ENCODE measurements at regions not wholly inside any gene's neighbourhood (a gene's known extent, or its start where the extent isn't known, plus 50 kb on each side); places are given as distances from the start of the nearest gene placed in this dataset.

GRCh38 chr2:19671311-19671710 lies 230.5 kb downstream of the TTC32 start:
- TF ChIP-seq, protein P1, sequence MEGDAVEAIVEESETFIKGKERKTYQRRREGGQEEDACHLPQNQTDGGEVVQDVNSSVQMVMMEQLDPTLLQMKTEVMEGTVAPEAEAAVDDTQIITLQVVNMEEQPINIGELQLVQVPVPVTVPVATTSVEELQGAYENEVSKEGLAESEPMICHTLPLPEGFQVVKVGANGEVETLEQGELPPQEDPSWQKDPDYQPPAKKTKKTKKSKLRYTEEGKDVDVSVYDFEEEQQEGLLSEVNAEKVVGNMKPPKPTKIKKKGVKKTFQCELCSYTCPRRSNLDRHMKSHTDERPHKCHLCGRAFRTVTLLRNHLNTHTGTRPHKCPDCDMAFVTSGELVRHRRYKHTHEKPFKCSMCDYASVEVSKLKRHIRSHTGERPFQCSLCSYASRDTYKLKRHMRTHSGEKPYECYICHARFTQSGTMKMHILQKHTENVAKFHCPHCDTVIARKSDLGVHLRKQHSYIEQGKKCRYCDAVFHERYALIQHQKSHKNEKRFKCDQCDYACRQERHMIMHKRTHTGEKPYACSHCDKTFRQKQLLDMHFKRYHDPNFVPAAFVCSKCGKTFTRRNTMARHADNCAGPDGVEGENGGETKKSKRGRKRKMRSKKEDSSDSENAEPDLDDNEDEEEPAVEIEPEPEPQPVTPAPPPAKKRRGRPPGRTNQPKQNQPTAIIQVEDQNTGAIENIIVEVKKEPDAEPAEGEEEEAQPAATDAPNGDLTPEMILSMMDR (IDR thresholded peaks at IDR 0.05; ENCODE audit: low read depth, low read length), result no peak
- TF ChIP-seq POLR2A (IDR thresholded peaks at IDR 0.05; ENCODE audit: extremely low read depth, insufficient read length) (no peak), MYC (IDR thresholded peaks at IDR 0.05; ENCODE audit: low read depth, low read length) (no peak)
- TF ChIP-seq, protein P2, sequence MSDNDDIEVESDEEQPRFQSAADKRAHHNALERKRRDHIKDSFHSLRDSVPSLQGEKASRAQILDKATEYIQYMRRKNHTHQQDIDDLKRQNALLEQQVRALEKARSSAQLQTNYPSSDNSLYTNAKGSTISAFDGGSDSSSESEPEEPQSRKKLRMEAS (IDR thresholded peaks at IDR 0.05; ENCODE audit: low read depth, low read length), result no peak
- H3K4me3 ChIP-seq (ENCODE audit: low read depth, low read length), result no peak overlapping the region
- no peak for DNase-seq (ENCODE audit: low read depth)

- no peak overlapping the region for H3K4me3 ChIP-seq (ENCODE audit: low read depth, low read length)
- no peak for DNase-seq (ENCODE audit: low read depth)
- TF ChIP-seq, protein P1 (IDR thresholded peaks at IDR 0.05; ENCODE audit: low read depth, low read length), result no peak
- no peak for TF ChIP-seq MYC (IDR thresholded peaks at IDR 0.05; ENCODE audit: low read depth, low read length)
- no peak for TF ChIP-seq POLR2A (IDR thresholded peaks at IDR 0.05; ENCODE audit: extremely low read depth, insufficient read length)
- TF ChIP-seq, protein P2 (IDR thresholded peaks at IDR 0.05; ENCODE audit: low read depth, low read length), result no peak
Observed at GRCh38 chr2:19670303-19670702, 231.5 kb downstream of the TTC32 start.

DNA sequence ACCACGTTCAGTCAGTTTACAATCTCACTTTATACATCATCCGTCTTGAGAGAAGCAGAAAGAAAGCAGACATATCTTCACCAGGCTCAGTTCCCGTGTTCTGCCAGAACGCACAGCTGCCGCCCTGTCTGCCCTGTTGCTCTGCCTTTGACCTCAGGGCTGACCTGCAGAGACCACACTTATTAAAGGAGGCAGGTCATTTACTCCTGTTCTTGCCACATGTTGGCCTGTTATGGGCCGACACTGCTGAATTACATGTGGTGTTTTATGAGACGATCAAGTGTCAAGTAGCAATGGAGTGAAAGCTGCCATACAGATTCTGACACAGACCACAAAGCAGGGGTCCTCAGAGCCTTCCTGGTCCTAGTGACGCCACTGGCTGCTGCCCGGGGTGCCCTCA lies 232.2 kb downstream of the TTC32 start:
- TF ChIP-seq, protein P1 (IDR thresholded peaks at IDR 0.05; ENCODE audit: low read depth, low read length), result no peak
- TF ChIP-seq MYC (IDR thresholded peaks at IDR 0.05; ENCODE audit: low read depth, low read length), result no peak
- TF ChIP-seq POLR2A (IDR thresholded peaks at IDR 0.05; ENCODE audit: extremely low read depth, insufficient read length), result no peak
- TF ChIP-seq, protein P2 (IDR thresholded peaks at IDR 0.05; ENCODE audit: low read depth, low read length), result no peak
- DNase-seq (ENCODE audit: low read depth), result no peak
- H3K4me3 ChIP-seq (ENCODE audit: low read depth, low read length), result no peak overlapping the region

- H3K4me3 ChIP-seq (ENCODE audit: low read depth, low read length), result no peak overlapping the region
- no peak for DNase-seq (ENCODE audit: low read depth)
- TF ChIP-seq, protein P2 (IDR thresholded peaks at IDR 0.05; ENCODE audit: low read depth, low read length), result no peak
- TF ChIP-seq, protein P1 (IDR thresholded peaks at IDR 0.05; ENCODE audit: low read depth, low read length), result no peak
- TF ChIP-seq POLR2A (IDR thresholded peaks at IDR 0.05; ENCODE audit: extremely low read depth, insufficient read length), result no peak
- no peak for TF ChIP-seq MYC (IDR thresholded peaks at IDR 0.05; ENCODE audit: low read depth, low read length)
Observed at GRCh38 chr2:19669126-19669525, 232.7 kb downstream of the TTC32 start.

GRCh38 chr2:19667536-19667949 lies 234.2 kb downstream of the TTC32 start:
- no peak for DNase-seq (ENCODE audit: low read depth)
- H3K4me3 ChIP-seq (ENCODE audit: low read depth, low read length), result no peak overlapping the region
- no peak for TF ChIP-seq POLR2A (IDR thresholded peaks at IDR 0.05; ENCODE audit: extremely low read depth, insufficient read length)

GRCh38 chr2:19667085-19667484 lies 234.7 kb downstream of the TTC32 start:
- no peak overlapping the region for H3K4me3 ChIP-seq (ENCODE audit: low read depth, low read length)
- TF ChIP-seq, protein P2 (IDR thresholded peaks at IDR 0.05; ENCODE audit: low read depth, low read length), result no peak
- no peak for TF ChIP-seq MYC (IDR thresholded peaks at IDR 0.05; ENCODE audit: low read depth, low read length)
- TF ChIP-seq, protein P1 (IDR thresholded peaks at IDR 0.05; ENCODE audit: low read depth, low read length), result no peak
- no peak for TF ChIP-seq POLR2A (IDR thresholded peaks at IDR 0.05; ENCODE audit: extremely low read depth, insufficient read length)
- DNase-seq (ENCODE audit: low read depth), result peak; percentile 10
